GM23338 (cell line): ENCODE measurements at regions not wholly inside any gene's neighbourhood (a gene's known extent, or its start where the extent isn't known, plus 50 kb on each side); places are given as distances from the start of the nearest gene placed in this dataset.

ENCODE experiments used
- EZH2 ChIP-seq: fragments of 200-600 bp; sonication (generic); IDR thresholded peaks from one replicate; pipeline ENCODE4 v1.8.0; 2017; ENCODE audit warnings: antibody characterized with exemption, mild to moderate bottlenecking, low read depth; ENCODE audit not compliant: unreplicated experiment
- ZNF114 ChIP-seq: fragments of 250-450 bp; sonication (Bioruptor Pico); IDR thresholded peaks from 2 replicates; pipeline ENCODE4 v1.5.0; 2020; ENCODE audit warnings: mild to moderate bottlenecking, moderate library complexity
- TF ChIP-seq, protein P1 (sequence below), 2 experiments: fragments of 200-600 bp in 1 of 2; sonication (generic) in 1 of 2; conservative IDR thresholded peaks; 2 replicates each; pipeline versions ENCODE4 v1.5.1 to v1.6.1; 2016 to 2017; ENCODE audit warnings: antibody characterized with exemption in 2 of 2, low read depth in 2 of 2, mild to moderate bottlenecking in 2 of 2, moderate library complexity in 1 of 2
- TF ChIP-seq, protein P2 (sequence below): IDR thresholded peaks from one replicate; pipeline ENCODE4 v1.6.1; 2018; ENCODE audit warnings: antibody characterized with exemption; ENCODE audit not compliant: unreplicated experiment

- TF ChIP-seq, protein P1, sequence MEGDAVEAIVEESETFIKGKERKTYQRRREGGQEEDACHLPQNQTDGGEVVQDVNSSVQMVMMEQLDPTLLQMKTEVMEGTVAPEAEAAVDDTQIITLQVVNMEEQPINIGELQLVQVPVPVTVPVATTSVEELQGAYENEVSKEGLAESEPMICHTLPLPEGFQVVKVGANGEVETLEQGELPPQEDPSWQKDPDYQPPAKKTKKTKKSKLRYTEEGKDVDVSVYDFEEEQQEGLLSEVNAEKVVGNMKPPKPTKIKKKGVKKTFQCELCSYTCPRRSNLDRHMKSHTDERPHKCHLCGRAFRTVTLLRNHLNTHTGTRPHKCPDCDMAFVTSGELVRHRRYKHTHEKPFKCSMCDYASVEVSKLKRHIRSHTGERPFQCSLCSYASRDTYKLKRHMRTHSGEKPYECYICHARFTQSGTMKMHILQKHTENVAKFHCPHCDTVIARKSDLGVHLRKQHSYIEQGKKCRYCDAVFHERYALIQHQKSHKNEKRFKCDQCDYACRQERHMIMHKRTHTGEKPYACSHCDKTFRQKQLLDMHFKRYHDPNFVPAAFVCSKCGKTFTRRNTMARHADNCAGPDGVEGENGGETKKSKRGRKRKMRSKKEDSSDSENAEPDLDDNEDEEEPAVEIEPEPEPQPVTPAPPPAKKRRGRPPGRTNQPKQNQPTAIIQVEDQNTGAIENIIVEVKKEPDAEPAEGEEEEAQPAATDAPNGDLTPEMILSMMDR (conservative IDR thresholded peaks at IDR 0.05; ENCODE audit: low read depth in 2 of 2) = no peak
- TF ChIP-seq ZNF114 (CRISPR knock-in tag) (no peak), EZH2 (no peak)
- TF ChIP-seq, protein P2, sequence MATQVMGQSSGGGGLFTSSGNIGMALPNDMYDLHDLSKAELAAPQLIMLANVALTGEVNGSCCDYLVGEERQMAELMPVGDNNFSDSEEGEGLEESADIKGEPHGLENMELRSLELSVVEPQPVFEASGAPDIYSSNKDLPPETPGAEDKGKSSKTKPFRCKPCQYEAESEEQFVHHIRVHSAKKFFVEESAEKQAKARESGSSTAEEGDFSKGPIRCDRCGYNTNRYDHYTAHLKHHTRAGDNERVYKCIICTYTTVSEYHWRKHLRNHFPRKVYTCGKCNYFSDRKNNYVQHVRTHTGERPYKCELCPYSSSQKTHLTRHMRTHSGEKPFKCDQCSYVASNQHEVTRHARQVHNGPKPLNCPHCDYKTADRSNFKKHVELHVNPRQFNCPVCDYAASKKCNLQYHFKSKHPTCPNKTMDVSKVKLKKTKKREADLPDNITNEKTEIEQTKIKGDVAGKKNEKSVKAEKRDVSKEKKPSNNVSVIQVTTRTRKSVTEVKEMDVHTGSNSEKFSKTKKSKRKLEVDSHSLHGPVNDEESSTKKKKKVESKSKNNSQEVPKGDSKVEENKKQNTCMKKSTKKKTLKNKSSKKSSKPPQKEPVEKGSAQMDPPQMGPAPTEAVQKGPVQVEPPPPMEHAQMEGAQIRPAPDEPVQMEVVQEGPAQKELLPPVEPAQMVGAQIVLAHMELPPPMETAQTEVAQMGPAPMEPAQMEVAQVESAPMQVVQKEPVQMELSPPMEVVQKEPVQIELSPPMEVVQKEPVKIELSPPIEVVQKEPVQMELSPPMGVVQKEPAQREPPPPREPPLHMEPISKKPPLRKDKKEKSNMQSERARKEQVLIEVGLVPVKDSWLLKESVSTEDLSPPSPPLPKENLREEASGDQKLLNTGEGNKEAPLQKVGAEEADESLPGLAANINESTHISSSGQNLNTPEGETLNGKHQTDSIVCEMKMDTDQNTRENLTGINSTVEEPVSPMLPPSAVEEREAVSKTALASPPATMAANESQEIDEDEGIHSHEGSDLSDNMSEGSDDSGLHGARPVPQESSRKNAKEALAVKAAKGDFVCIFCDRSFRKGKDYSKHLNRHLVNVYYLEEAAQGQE = no peak
These were observed 96.4 kb downstream of the PSAT1 start for GRCh38 chr9:78393340-78393739.
